MG63 (cell line): ENCODE measurements at regions not wholly inside any gene's neighbourhood (a gene's known extent, or its start where the extent isn't known, plus 50 kb on each side); places are given as distances from the start of the nearest gene placed in this dataset.

Source experiments
- DNase-seq: peaks from one replicate; pipeline ENCODE4 v3.0.0-alpha.2; 2020
- H3K27me3 ChIP-seq: fragments of 250-450 bp; sonication (Bioruptor Pico); 2 replicates; pipeline ENCODE4 v1.5.1; 2020; ENCODE audit warnings: mild to moderate bottlenecking, moderate library complexity
- H3K36me3 ChIP-seq: fragments of 250-450 bp; sonication (Bioruptor Pico); 2 replicates; pipeline ENCODE4 v1.5.1; 2020; ENCODE audit warnings: mild to moderate bottlenecking, moderate library complexity
- H3K4me3 ChIP-seq: fragments of 250-450 bp; sonication (Bioruptor Pico); 2 replicates; pipeline ENCODE4 v1.5.1; 2020; ENCODE audit warnings: mild to moderate bottlenecking, moderate library complexity
- H3K9me3 ChIP-seq: fragments of 250-450 bp; sonication (Bioruptor Pico); 2 replicates; pipeline ENCODE4 v1.5.1; 2020; ENCODE audit warnings: mild to moderate bottlenecking, moderate library complexity

- Histone ChIP-seq H3K4me3 (no peak overlapping the region), H3K36me3 (no peaks in the 10 kb centered on the region)
Observed at GRCh38 chr2:118536306-118536705, 311.1 kb downstream of the EN1 start.

GRCh38 chr2:118535818-118536212 is 311.6 kb downstream of the EN1 start:
- H3K36me3 ChIP-seq: no peaks in the 10 kb centered on the region
- H3K27me3 ChIP-seq: no peaks in the 10 kb centered on the region
- no peak overlapping the region for H3K4me3 ChIP-seq
- H3K9me3 ChIP-seq: no peaks in the 10 kb centered on the region
- DNase-seq: no peak

More at GRCh38 chr2:118536306-118536705, 311.1 kb downstream of the EN1 start:
- Histone ChIP-seq H3K9me3 (no peaks in the 10 kb centered on the region), H3K27me3 (no peaks in the 10 kb centered on the region)
- no peak for DNase-seq

- Histone ChIP-seq H3K4me3 (no peak overlapping the region), H3K36me3 (no peaks in the 10 kb centered on the region), H3K9me3 (no peaks in the 10 kb centered on the region), H3K27me3 (no peaks in the 10 kb centered on the region)
- no peak for DNase-seq
Observed at GRCh38 chr2:118535171-118535817, 312.2 kb downstream of the EN1 start.

GRCh38 chr2:118530976-118531375 is 316.5 kb downstream of the EN1 start:
- peak; percentile 66 for DNase-seq
- H3K4me3 ChIP-seq: no peak overlapping the region
- H3K27me3 ChIP-seq: no peaks in the 10 kb centered on the region; the same call in 1 of the 2 replicates
- H3K36me3 ChIP-seq: no peaks in the 10 kb centered on the region
- no peaks in the 10 kb centered on the region for H3K9me3 ChIP-seq

GRCh38 chr2:118529908-118530599 is 317.4 kb downstream of the EN1 start:
- DNase-seq: no peak
- H3K9me3 ChIP-seq: no peaks in the 10 kb centered on the region
- no peaks in the 10 kb centered on the region for H3K36me3 ChIP-seq
- H3K4me3 ChIP-seq: no peak overlapping the region
- no peaks in the 10 kb centered on the region; the same call in 1 of the 2 replicates for H3K27me3 ChIP-seq

- Histone ChIP-seq H3K4me3 (no peak overlapping the region), H3K36me3 (no peaks in the 10 kb centered on the region), H3K9me3 (no peaks in the 10 kb centered on the region), H3K27me3 (no peaks in the 10 kb centered on the region; the same call in 1 of the 2 replicates)
- no peak for DNase-seq
Observed at GRCh38 chr2:118527571-118527970, 319.9 kb downstream of the EN1 start.

- Histone ChIP-seq H3K27me3 (no peaks in the 10 kb centered on the region; the same call in 1 of the 2 replicates), H3K9me3 (0 out of 2 replicates have a peak, but pooled peaks cover 3% of the 10 kb centered on the region), H3K4me3 (no peak overlapping the region), H3K36me3 (no peaks in the 10 kb centered on the region)
- DNase-seq: no peak
Observed at GRCh38 chr2:118525346-118525745, 322.1 kb downstream of the EN1 start.

- Histone ChIP-seq H3K27me3 (no peaks in the 10 kb centered on the region; the same call in 1 of the 2 replicates), H3K9me3 (0 out of 2 replicates have a peak, but pooled peaks cover 4% of the 10 kb centered on the region), H3K36me3 (no peaks in the 10 kb centered on the region), H3K4me3 (no peak overlapping the region)
- DNase-seq: no peak
Observed at GRCh38 chr2:118524911-118525310, 322.5 kb downstream of the EN1 start.

- Histone ChIP-seq H3K9me3 (0 out of 2 replicates have a peak, but pooled peaks cover 4% of the 10 kb centered on the region), H3K36me3 (no peaks in the 10 kb centered on the region), H3K27me3 (no peaks in the 10 kb centered on the region), H3K4me3 (no peak overlapping the region)
- DNase-seq: no peak
Observed at GRCh38 chr2:118523761-118524160, 323.7 kb downstream of the EN1 start.

GRCh38 chr2:118521960-118522359 is 325.5 kb downstream of the EN1 start:
- H3K36me3 ChIP-seq: no peaks in the 10 kb centered on the region
- H3K9me3 ChIP-seq: 0 out of 2 replicates have a peak, but pooled peaks cover 4% of the 10 kb centered on the region
- no peak for DNase-seq
- H3K27me3 ChIP-seq: no peaks in the 10 kb centered on the region
- no peak overlapping the region for H3K4me3 ChIP-seq

- H3K9me3 ChIP-seq: 0 out of 2 replicates have a peak, but pooled peaks cover 4% of the 10 kb centered on the region
- DNase-seq: no peak
- H3K4me3 ChIP-seq: no peak overlapping the region
- H3K36me3 ChIP-seq: no peaks in the 10 kb centered on the region
- no peaks in the 10 kb centered on the region for H3K27me3 ChIP-seq
Observed at GRCh38 chr2:118521272-118521671, 326.2 kb downstream of the EN1 start.

GRCh38 chr2:118520246-118520645 is 327.2 kb downstream of the EN1 start:
- Histone ChIP-seq H3K27me3 (no peaks in the 10 kb centered on the region), H3K4me3 (no peak overlapping the region), H3K36me3 (no peaks in the 10 kb centered on the region), H3K9me3 (0 out of 2 replicates have a peak, but pooled peaks cover 4% of the 10 kb centered on the region)
- no peak for DNase-seq

GRCh38 chr2:118519511-118519910 is 327.9 kb downstream of the EN1 start:
- Histone ChIP-seq H3K27me3 (no peaks in the 10 kb centered on the region), H3K4me3 (no peak overlapping the region), H3K9me3 (0 out of 2 replicates have a peak, but pooled peaks cover 4% of the 10 kb centered on the region), H3K36me3 (no peaks in the 10 kb centered on the region)
- no peak for DNase-seq

- Histone ChIP-seq H3K27me3 (no peaks in the 10 kb centered on the region), H3K9me3 (no peaks in the 10 kb centered on the region), H3K36me3 (no peaks in the 10 kb centered on the region), H3K4me3 (no peak overlapping the region)
- no peak for DNase-seq
Observed at GRCh38 chr2:118510807-118511206, 336.6 kb downstream of the EN1 start.

- Histone ChIP-seq H3K9me3 (no peaks in the 10 kb centered on the region), H3K27me3 (no peaks in the 10 kb centered on the region), H3K36me3 (no peaks in the 10 kb centered on the region), H3K4me3 (no peak overlapping the region)
- DNase-seq: no peak
Observed at GRCh38 chr2:118509319-118510004, 338.0 kb downstream of the EN1 start.

GRCh38 chr2:118508282-118508681 is 339.2 kb downstream of the EN1 start:
- Histone ChIP-seq H3K27me3 (no peaks in the 10 kb centered on the region), H3K4me3 (no peak overlapping the region), H3K9me3 (no peaks in the 10 kb centered on the region), H3K36me3 (no peaks in the 10 kb centered on the region)
- no peak for DNase-seq

- no peaks in the 10 kb centered on the region for H3K36me3 ChIP-seq
- DNase-seq: no peak
- H3K4me3 ChIP-seq: no peak overlapping the region
- no peaks in the 10 kb centered on the region for H3K27me3 ChIP-seq
- H3K9me3 ChIP-seq: no peaks in the 10 kb centered on the region
Observed at GRCh38 chr2:118505436-118505835, 342.0 kb downstream of the EN1 start.
